Colonic mucosa (tissue), 4 donors: ENCODE measurements at regions not wholly inside any gene's neighbourhood (a gene's known extent, or its start where the extent isn't known, plus 50 kb on each side); places are given as distances from the start of the nearest gene placed in this dataset.

Experiments used
- DNase-seq: peaks from one replicate; pipeline ENCODE4 v3.0.0-alpha.2; 2020
- H3K27ac ChIP-seq: fragments of 200-600 bp; one replicate; pipeline ENCODE4 v1.8.0; 2021
- H3K27me3 ChIP-seq: fragments of 200-600 bp; one replicate; pipeline ENCODE4 v1.8.0; 2021
- H3K36me3 ChIP-seq: fragments of 200-600 bp; one replicate; pipeline ENCODE4 v1.8.0; 2021
- H3K4me1 ChIP-seq: fragments of 200-600 bp; one replicate; pipeline ENCODE4 v1.8.0; 2021; ENCODE audit warnings: mild to moderate bottlenecking
- H3K4me3 ChIP-seq: fragments of 200-600 bp; one replicate; pipeline ENCODE4 v1.8.0; 2021
- H3K9ac ChIP-seq, 2 donors: one replicate each; pipeline ENCODE4 v1.7.0; 2013; ENCODE audit warnings: control low read depth in 2 of 2, low read depth in 2 of 2, low read length in 2 of 2
- H3K9me3 ChIP-seq: fragments of 200-600 bp; one replicate; pipeline ENCODE4 v1.8.0; 2021
- intact Hi-C: fragments of 100-400 bp; cut with DNase I; formaldehyde crosslinking; loops from one replicate; pipeline ENCODE4 v1.14.1; 2022
- TF ChIP-seq, protein P1 (sequence below): fragments of 200-600 bp; IDR thresholded peaks from one replicate; pipeline ENCODE4 v1.8.0; 2022; ENCODE audit warnings: antibody characterized with exemption, mild to moderate bottlenecking
- donor health status: healthy.
- donor health status: DM: no; HTN: no; CAD: no.
- donor health status: DM: no; HTN: no; CAD: no.

- no peak for DNase-seq
- TF ChIP-seq, protein P1, sequence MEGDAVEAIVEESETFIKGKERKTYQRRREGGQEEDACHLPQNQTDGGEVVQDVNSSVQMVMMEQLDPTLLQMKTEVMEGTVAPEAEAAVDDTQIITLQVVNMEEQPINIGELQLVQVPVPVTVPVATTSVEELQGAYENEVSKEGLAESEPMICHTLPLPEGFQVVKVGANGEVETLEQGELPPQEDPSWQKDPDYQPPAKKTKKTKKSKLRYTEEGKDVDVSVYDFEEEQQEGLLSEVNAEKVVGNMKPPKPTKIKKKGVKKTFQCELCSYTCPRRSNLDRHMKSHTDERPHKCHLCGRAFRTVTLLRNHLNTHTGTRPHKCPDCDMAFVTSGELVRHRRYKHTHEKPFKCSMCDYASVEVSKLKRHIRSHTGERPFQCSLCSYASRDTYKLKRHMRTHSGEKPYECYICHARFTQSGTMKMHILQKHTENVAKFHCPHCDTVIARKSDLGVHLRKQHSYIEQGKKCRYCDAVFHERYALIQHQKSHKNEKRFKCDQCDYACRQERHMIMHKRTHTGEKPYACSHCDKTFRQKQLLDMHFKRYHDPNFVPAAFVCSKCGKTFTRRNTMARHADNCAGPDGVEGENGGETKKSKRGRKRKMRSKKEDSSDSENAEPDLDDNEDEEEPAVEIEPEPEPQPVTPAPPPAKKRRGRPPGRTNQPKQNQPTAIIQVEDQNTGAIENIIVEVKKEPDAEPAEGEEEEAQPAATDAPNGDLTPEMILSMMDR, result no peak
- Histone ChIP-seq H3K27ac (no peak overlapping the region), H3K36me3 (no peaks in the 10 kb centered on the region), H3K9me3 (no peaks in the 10 kb centered on the region), H3K9ac (no peak overlapping the region), H3K27me3 (no peaks in the 10 kb centered on the region), H3K4me1 (no peaks in the 10 kb centered on the region), H3K4me3 (no peak overlapping the region)
- intact Hi-C loops, result no loop called here
These were observed 502.6 kb downstream of the HAPSTR1 start for GRCh38 chr16:9594047-9594446.

GRCh38 chr16:9594946-9595345 lies 503.5 kb downstream of the HAPSTR1 start:
- Histone ChIP-seq H3K4me3 (no peak overlapping the region), H3K9ac (no peak overlapping the region), H3K27me3 (no peaks in the 10 kb centered on the region), H3K27ac (no peak overlapping the region), H3K36me3 (no peaks in the 10 kb centered on the region), H3K4me1 (no peaks in the 10 kb centered on the region), H3K9me3 (no peaks in the 10 kb centered on the region)
- TF ChIP-seq, protein P1, result no peak
- intact Hi-C loops, result loop anchor here (5.0 kb wide), 1 partner anchor 33 kb away; no protein-coding TSS in a partner anchor
- no peak for DNase-seq

GRCh38 chr16:9595393-9595792 lies 503.9 kb downstream of the HAPSTR1 start:
- Histone ChIP-seq H3K4me3 (no peak overlapping the region), H3K36me3 (no peaks in the 10 kb centered on the region), H3K9me3 (no peaks in the 10 kb centered on the region), H3K9ac (no peak overlapping the region), H3K4me1 (no peaks in the 10 kb centered on the region), H3K27me3 (no peaks in the 10 kb centered on the region), H3K27ac (no peak overlapping the region)
- intact Hi-C loops, result loop anchor here (5.0 kb wide), 1 partner anchor 33 kb away; no protein-coding TSS in a partner anchor
- TF ChIP-seq, protein P1, result no peak
- no peak for DNase-seq

DNA sequence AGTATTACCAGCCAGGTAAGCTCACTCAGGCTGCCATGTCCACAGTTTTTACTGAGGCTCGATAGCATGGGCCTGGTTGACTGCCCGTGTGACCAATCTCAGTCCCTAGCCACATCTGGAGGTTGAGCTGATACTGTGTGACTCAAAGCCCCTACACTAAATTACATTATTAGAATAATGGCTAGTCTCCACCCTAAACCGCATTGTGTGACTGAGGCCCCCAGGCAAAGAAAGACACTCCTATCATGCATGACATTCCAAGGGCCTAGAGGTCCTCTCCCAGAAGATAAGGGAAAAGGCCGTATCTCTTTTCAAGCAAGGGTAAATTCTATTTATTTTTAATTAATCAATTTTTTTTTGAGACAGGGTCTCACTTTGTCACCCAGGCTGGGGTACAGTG lies 505.3 kb downstream of the HAPSTR1 start:
- H3K27me3 ChIP-seq, result no peaks in the 10 kb centered on the region
- no peak overlapping the region for H3K4me3 ChIP-seq
- H3K36me3 ChIP-seq, result no peaks in the 10 kb centered on the region
- no peaks in the 10 kb centered on the region for H3K9me3 ChIP-seq
- H3K4me1 ChIP-seq, result no peaks in the 10 kb centered on the region
- H3K27ac ChIP-seq, result no peak overlapping the region
- intact Hi-C loops, result loop anchor here (5.0 kb wide), 1 partner anchor 34 kb away; no protein-coding TSS in a partner anchor
- H3K9ac ChIP-seq, result no peak overlapping the region
- TF ChIP-seq, protein P1, result no peak
- DNase-seq, result no peak

DNA sequence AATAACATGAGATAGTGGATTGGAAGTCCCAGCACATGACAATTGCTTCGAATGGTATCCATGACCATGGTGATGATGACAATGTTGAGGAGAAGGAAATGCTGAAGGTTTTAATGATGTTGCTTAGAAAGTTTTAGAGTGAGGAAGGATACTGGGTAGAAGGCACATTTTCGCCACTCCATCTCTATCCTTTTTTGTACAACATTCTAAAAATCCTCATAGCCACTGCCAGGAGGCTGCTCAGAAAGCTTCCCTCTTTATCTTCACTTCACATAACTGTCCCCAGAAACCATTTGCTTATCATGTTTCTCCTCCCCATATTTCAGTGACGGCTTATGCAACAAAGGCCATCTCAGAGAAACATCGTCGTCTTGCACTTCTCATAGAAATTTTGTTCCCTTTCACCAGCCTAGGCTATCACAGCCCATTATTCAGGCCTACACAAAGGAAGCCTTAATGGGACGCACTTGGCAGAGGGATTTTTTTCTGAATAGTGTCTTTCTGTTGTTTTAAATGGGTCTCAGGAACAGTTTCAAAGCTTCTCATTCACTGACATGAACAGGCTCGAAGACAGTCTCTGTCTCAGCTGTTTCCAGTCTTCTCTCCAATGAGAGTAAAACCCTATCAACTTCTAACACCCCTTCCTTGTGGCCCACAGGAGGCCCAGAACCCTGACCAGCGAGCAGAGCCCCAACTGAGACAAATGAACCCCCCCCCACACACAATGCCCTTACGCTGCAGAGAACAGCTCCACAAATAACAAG lies 506.7 kb downstream of the HAPSTR1 start:
- Histone ChIP-seq H3K4me3 (no peak overlapping the region), H3K36me3 (no peaks in the 10 kb centered on the region), H3K9me3 (no peaks in the 10 kb centered on the region), H3K27me3 (no peaks in the 10 kb centered on the region), H3K4me1 (no peaks in the 10 kb centered on the region), H3K9ac (no peak overlapping the region), H3K27ac (no peak overlapping the region)
- intact Hi-C loops, result loop anchor here (5.0 kb wide), 1 partner anchor 36 kb away; no protein-coding TSS in a partner anchor
- TF ChIP-seq, protein P1, result no peak
- DNase-seq, result no peak
